UCSD-AML1 (cell line): ENCODE measurements at regions not wholly inside any gene's neighbourhood (a gene's known extent, or its start where the extent isn't known, plus 50 kb on each side); places are given as distances from the start of the nearest gene placed in this dataset.
"Not testable (repeated sequence)": the region's sequence is repeated elsewhere in the genome, so short reads cannot be mapped to it uniquely, and the experiment has no call there.

Experiments
- DNase-seq: peaks from one replicate; lab custom pipeline; 2025; ENCODE audit not compliant: unreplicated experiment; lab: John Stamatoyannopoulos, UW

DNA sequence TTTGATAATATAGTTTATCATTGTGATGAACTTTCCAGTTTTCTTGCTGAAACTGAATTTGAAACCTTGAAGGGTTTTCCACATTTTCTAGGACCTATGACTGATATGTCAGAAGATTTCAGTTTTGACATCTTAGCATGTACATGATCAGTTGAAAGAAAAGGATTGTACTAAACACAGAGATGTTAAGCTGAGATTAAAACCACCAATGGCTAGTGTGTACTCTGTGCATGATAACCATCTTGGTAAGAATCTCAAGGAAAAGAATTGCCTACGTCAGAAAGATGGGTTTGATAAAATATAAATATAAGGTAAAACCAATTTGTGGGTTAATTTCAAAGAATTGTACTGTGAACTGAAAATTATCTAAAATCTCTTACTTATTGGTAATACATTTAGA is 776.4 kb downstream of the GATA3 start:
- no peak for DNase-seq

GRCh38 chr10:8835453-8836167 is 781.1 kb downstream of the GATA3 start:
- DNase-seq, result no peak

DNA sequence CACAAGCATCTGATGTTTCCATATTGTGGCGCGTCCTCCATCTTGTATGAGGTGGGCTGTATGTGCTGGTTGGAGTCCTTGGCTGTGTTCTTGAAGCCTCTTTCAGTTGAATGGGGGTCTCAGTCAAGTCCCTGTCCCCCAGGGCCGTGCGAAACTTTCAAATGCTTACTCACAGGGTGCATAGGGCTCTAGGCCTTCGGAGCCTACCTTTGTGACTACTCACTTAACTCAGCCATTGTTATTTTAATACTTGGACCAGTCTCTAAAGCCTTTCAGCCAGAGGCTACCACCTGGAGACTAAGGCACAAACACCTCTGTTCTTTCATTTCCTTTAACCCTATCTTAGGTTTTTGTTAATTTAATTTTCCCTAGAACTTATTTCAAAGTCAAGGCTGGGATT is 785.9 kb downstream of the GATA3 start:
- no peak for DNase-seq

DNA sequence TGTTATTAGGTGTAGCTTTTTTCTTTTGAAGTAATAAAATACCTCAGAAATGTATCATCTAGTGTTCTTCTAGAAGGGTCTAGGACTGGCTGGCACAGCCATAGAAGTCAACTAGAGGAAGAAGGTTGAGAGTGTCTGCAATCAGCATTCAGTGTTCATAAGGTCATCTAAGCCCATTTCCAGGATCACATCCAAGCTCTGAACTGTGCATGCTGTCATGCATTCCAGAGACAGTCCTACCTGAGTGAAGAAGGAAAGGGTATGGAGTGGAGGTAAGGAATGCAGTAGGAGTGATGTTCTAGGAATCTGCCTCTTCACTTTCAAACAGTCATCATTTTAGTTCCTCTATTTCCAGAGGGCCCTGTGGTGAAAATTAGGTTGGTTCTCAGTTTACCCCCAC is 789.7 kb downstream of the GATA3 start:
- DNase-seq, result no peak

GRCh38 chr10:8852546-8852945 is 798.1 kb downstream of the GATA3 start:
- DNase-seq, result no peak

DNA sequence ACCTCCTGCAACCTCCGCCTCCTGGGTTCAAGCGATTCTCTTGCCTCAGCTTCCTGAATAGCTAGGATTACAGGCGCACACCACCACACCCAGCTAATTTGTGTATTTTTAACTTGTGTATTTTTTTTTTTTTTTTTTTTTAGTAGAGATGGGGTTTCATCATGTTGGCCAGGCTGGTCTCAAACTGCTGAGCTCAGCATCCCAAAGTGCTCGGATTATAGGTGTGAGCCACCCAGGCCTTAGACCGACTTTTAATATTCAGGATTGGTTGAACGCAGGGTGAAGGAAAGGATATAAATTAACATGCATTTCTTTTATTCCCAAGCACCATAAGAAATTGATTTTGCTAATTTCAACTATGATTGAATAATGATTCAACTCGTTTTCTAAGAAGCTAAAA is 798.6 kb downstream of the GATA3 start:
- DNase-seq, result no peak

DNA sequence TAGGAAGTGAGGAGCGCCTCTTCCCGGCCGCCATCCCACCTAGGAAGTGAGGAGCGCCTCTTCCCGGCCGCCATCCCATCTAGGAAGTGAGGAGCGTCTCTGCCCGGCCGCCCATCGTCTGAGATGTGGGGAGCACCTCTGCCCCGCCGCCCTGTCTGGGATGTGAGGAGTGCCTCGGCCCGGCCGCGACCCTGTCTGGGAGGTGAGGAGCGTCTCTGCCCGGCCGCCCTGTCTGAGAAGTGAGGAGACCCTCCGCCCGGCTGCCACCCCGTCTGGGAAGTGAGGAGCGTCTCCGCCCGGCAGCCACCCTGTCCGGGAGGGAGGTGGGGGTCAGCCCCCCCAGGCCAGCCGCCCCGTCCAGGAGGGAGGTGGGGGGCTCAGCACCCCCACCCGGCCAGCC is 814.4 kb downstream of the GATA3 start:
- not testable (repeated sequence) for DNase-seq

DNA sequence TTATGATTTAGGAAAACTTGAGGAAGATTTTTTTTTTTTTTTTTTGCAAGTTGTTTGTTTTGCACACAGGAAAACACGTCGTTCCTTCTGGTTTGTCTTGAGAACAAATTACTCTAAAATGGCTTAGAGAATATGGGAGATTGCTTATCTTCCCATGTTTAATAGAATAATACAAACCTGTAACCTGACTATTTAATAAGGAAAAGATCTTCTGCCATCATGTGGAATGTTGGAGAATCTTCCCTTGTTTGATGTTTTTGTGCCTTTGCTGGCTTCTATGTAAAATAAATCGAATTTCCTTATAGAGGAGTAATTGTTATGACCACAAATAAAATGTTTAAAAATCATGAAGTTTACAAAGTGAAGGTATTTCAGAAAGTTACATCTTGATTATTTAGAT is 818.8 kb downstream of the GATA3 start:
- no peak for DNase-seq

- DNase-seq, result no peak
Measured at GRCh38 chr10:8874268-8874667, 819.8 kb downstream of the GATA3 start.

GRCh38 chr10:8874972-8875371 is 820.5 kb downstream of the GATA3 start:
- no peak for DNase-seq

GRCh38 chr10:8876171-8876570 is 821.7 kb downstream of the GATA3 start:
- no peak for DNase-seq

GRCh38 chr10:8889538-8889937 is 835.0 kb downstream of the GATA3 start:
- DNase-seq, result no peak

DNA sequence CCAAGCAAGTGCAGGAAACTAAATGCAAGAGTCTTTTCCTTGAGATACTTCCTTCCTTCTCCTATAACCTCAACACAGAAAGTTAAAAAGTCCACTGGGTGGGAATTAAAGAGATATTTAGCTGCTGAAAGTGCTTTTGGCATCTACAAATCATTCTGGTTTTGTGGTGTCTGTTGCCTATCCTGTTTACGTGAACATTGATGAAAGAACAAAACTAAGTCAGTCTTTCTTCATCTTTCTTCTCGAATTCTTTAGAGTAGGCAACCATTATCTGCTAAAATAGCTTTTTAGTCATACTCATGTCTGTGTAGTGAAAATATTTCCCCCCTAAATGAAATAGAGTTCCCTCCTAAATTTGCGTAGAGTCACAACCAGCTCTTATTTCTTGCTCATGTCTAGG is 838.6 kb downstream of the GATA3 start:
- DNase-seq, result no peak

DNA sequence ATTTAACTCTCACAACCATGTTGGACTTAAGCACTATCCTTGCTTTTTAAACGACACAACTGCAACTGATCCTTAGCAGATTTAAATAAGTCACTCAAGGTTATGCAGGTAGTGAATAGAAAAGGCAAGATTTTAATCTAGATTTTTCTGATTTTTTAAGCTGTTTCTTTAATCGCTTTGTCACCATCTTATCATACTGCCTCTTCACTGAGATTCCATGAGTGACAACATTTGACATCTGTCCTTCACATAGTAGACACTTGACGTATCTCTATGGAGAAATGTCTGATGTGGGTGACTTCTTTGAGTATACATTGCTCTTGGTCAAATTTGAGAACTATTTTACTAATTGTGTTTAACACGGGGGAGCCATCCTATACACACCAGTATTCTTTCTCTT is 839.7 kb downstream of the GATA3 start:
- DNase-seq, result no peak

GRCh38 chr10:8897769-8898168 is 843.3 kb downstream of the GATA3 start:
- DNase-seq, result no peak

GRCh38 chr10:8898745-8899330 is 844.4 kb downstream of the GATA3 start:
- no peak for DNase-seq

DNA sequence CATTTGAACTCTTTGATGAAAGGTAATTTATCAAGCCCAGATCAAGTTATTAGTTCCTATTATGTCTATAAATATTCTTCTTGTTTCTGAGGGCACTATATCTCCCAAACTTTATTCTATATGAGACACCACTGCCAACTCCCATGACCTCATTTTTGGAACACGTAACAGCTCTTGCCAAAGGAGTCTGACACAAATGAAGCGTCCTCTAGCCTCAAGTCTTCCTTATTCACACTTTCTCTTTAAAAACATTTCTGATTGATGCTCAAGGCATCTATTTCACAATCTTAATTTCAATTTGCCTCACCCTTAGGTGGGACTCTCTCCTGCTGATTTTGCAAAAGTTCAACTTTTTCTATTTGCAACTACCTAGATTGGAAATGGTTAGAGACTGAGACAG is 848.4 kb downstream of the GATA3 start:
- DNase-seq, result no peak

- no peak for DNase-seq
Measured at GRCh38 chr10:8908013-8908412, 853.5 kb downstream of the GATA3 start.

DNA sequence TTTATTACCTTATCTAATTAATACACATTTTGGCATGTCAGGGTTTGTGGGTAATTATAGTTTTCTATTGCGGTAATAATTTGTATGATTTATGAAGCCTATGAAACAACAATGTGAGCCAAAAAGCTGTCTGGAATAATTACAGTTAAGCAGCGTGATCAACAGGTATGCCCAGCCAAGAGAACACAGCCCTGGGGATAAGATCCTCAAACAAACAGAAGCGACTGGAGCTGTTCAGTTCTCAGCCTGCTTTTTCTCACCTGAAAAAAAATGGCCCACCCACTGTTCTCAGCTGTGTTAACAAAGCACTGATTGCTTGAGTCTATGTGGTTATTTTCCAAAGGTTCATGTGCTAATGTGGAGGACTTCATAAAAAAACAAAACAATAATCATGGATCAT is 855.8 kb downstream of the GATA3 start:
- no peak for DNase-seq

GRCh38 chr10:8911032-8911431 is 856.5 kb downstream of the GATA3 start:
- DNase-seq, result no peak

GRCh38 chr10:8912108-8912507 is 857.6 kb downstream of the GATA3 start:
- no peak for DNase-seq

DNA sequence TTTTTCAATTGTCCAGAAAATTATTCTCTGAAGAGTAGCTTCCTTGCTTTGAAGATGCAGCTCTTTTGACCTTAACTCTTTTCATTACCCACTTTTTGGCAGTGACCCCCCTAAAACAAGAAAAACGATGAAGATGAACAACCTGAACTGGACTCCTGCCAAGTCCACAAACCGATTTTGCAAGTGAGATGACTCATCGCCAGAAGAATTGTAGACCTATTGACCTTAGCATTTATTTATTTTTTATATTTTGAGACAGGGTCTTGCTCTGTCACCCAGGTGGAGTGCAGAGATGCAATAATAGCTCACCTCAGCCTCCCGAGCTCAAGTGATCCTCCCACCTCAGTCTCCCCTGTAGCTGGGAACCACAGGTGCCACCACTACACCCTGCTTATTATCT is 859.2 kb downstream of the GATA3 start:
- DNase-seq, result no peak

- no peak for DNase-seq
Measured at GRCh38 chr10:8919280-8919679, 864.8 kb downstream of the GATA3 start.
